ENCODE measurements at regions not wholly inside any gene's neighbourhood (a gene's known extent, or its start where the extent isn't known, plus 50 kb on each side); places are given as distances from the start of the nearest gene placed in this dataset.

GRCh38 chr13:47303626-47304025, 406.8 kb upstream of the HTR2A start:
- TF ChIP-seq CTCF (IDR thresholded peaks at IDR 0.05) (no peak), POLR2A (IDR thresholded peaks at IDR 0.05) (no peak), POLR2AphosphoS5 (IDR thresholded peaks at IDR 0.05) (no peak)
